ENCODE measurements at regions not wholly inside any gene's neighbourhood (a gene's known extent, or its start where the extent isn't known, plus 50 kb on each side); places are given as distances from the start of the nearest gene placed in this dataset.
"Not testable (repeated sequence)": the region's sequence is repeated elsewhere in the genome, so short reads cannot be mapped to it uniquely, and the experiment has no call there.

DNA sequence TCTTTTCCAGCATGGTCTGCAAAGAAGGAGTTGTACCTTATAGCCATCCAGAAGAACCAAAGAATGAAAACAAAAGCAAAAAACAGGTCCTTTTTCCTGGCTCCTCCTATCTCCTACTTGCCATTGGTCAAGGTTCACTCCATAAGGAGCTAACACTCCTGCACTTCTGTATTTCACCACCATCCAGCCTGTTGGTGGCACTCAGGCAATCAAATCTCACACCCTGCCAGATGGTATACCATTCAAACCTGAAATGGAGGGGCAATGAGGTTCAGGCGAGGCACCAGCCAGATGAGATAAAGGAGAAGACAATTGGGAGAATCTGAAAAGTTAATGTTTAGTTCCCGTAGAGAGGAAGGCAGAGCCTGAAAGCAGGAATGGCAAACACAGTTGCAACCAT, 203.8 kb downstream of the ALDH8A1 start:
- H3K27ac ChIP-seq, result no peak overlapping the region
- TF ChIP-seq ZFX (IDR thresholded peaks at IDR 0.05) (no peak), CTCF (conservative IDR thresholded peaks at IDR 0.05) (no peak)

- H3K27ac ChIP-seq, result not testable (repeated sequence)
Observed at GRCh38 chr6:134745192-134745591, 204.7 kb downstream of the ALDH8A1 start.

- no peak overlapping the region for H3K27ac ChIP-seq
- TF ChIP-seq ZFX (IDR thresholded peaks at IDR 0.05), result no peak
- TF ChIP-seq CTCF (conservative IDR thresholded peaks at IDR 0.05), result no peak
Observed at GRCh38 chr6:134744301-134744700, 205.6 kb downstream of the ALDH8A1 start.

DNA sequence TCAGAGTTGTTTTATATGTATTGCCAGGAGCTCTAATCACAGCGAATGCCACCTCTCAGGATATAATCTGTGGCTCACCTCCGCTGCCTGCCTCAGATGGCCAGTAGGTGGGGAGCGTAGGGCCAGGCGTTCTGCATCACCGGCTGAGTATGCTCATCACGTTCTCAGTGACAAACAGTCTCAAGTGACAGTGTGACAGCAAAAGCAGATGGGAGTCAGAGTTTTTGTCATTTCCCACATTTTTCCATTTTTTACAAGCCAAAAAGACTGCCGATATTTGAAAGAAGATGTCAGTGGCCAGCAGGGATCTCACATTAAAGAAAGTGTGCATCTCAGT, 208.7 kb downstream of the ALDH8A1 start:
- peak; percentile 37 for TF ChIP-seq CTCF (conservative IDR thresholded peaks at IDR 0.05)
- TF ChIP-seq ZFX (IDR thresholded peaks at IDR 0.05), result no peak
- no peak overlapping the region for H3K27ac ChIP-seq

GRCh38 chr6:134740473-134741199, 209.3 kb downstream of the ALDH8A1 start:
- no peak overlapping the region for H3K27ac ChIP-seq
- TF ChIP-seq ZFX (IDR thresholded peaks at IDR 0.05) (no peak), CTCF (conservative IDR thresholded peaks at IDR 0.05) (no peak)

- H3K27ac ChIP-seq, result no peak overlapping the region
- TF ChIP-seq ZFX (IDR thresholded peaks at IDR 0.05) (no peak), CTCF (conservative IDR thresholded peaks at IDR 0.05) (no peak)
Observed at GRCh38 chr6:134740027-134740373, 209.9 kb downstream of the ALDH8A1 start.

- H3K27ac ChIP-seq, result no peak overlapping the region
- TF ChIP-seq ZFX (IDR thresholded peaks at IDR 0.05) (no peak), CTCF (conservative IDR thresholded peaks at IDR 0.05) (no peak)
Observed at GRCh38 chr6:134739299-134740026, 210.4 kb downstream of the ALDH8A1 start.
